Mammary epithelial cell (primary cell): ENCODE measurements at regions not wholly inside any gene's neighbourhood (a gene's known extent, or its start where the extent isn't known, plus 50 kb on each side); places are given as distances from the start of the nearest gene placed in this dataset.
A peak's percentile ranks its signal among the peaks of the same experiment; 100 is the strongest.

ENCODE experiments used
- EZH2 ChIP-seq: IDR thresholded peaks from 2 replicates; pipeline ENCODE4 v1.6.1; 2012; ENCODE audit warnings: low read length, inconsistent platforms, borderline replicate concordance
- TF ChIP-seq, protein P1 (sequence below), 2 donors: IDR thresholded peaks in 1 of 2; conservative IDR thresholded peaks in 1 of 2; 2 replicates each; pipeline ENCODE4 v1.5.1; 2011 to 2012; ENCODE audit warnings: inconsistent platforms in 2 of 2, low read length in 2 of 2, mild to moderate bottlenecking in 2 of 2, control low read depth in 1 of 2, low read depth in 1 of 2; ENCODE audit not compliant: insufficient read depth in 1 of 2; ENCODE audit errors: extremely low read depth in 1 of 2

DNA sequence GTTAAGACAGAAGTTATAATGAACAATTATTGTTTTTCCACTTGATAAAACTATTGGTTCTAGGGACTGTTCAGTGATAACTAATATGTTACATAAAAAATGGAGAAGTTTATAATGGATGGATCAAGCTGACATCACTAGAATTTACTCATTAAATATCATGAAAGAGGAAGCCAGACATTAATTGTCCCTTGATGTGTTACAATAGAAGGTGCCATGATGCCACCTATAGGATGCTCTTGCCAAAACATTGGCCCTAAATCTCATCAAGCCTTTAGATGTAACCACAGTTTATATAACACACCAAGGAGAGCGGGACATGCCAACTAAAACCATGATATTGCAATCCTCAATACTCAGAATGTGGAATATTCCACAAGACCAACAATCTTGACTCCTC, 147.9 kb upstream of the MON1B start:
- no peak for TF ChIP-seq EZH2
- TF ChIP-seq, protein P1, sequence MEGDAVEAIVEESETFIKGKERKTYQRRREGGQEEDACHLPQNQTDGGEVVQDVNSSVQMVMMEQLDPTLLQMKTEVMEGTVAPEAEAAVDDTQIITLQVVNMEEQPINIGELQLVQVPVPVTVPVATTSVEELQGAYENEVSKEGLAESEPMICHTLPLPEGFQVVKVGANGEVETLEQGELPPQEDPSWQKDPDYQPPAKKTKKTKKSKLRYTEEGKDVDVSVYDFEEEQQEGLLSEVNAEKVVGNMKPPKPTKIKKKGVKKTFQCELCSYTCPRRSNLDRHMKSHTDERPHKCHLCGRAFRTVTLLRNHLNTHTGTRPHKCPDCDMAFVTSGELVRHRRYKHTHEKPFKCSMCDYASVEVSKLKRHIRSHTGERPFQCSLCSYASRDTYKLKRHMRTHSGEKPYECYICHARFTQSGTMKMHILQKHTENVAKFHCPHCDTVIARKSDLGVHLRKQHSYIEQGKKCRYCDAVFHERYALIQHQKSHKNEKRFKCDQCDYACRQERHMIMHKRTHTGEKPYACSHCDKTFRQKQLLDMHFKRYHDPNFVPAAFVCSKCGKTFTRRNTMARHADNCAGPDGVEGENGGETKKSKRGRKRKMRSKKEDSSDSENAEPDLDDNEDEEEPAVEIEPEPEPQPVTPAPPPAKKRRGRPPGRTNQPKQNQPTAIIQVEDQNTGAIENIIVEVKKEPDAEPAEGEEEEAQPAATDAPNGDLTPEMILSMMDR (conservative IDR thresholded peaks at IDR 0.05 in 1 of 2, IDR thresholded peaks at IDR 0.05 in 1 of 2; ENCODE audit: extremely low read depth in 1 of 2, insufficient read depth in 1 of 2, low read depth in 1 of 2, low read length in 2 of 2), result peak; percentile 31 to 60
